ENCODE measurements at regions not wholly inside any gene's neighbourhood (a gene's known extent, or its start where the extent isn't known, plus 50 kb on each side); places are given as distances from the start of the nearest gene placed in this dataset.

- Histone ChIP-seq H3K9me3 (ENCODE audit: low read length) (no peaks in the 10 kb centered on the region), H3F3A (ENCODE audit: insufficient read depth, low read length, poor library complexity, severe bottlenecking) (no peaks in the 10 kb centered on the region)
- no peak for TF ChIP-seq MXI1 (conservative IDR thresholded peaks at IDR 0.05; ENCODE audit: poor library complexity, severe bottlenecking)
- no peak for TF ChIP-seq SMC3 (conservative IDR thresholded peaks at IDR 0.05; ENCODE audit: poor library complexity)
- no peak for TF ChIP-seq POLR2AphosphoS5 (IDR thresholded peaks at IDR 0.05)
- no peak for TF ChIP-seq CTCF (IDR thresholded peaks at IDR 0.05; ENCODE audit: poor library complexity, severe bottlenecking)
- TF ChIP-seq RAD21 (conservative IDR thresholded peaks at IDR 0.05), result no peak
These were observed 336.1 kb upstream of the THBS1 start for GRCh38 chr15:39244776-39245175.

GRCh38 chr15:39246523-39246922 is 334.4 kb upstream of the THBS1 start:
- no peaks in the 10 kb centered on the region for H3K36me3 ChIP-seq (ENCODE audit: insufficient read depth, low read length)
- no peak overlapping the region for H3K4me3 ChIP-seq (ENCODE audit: low read length)
- no peak overlapping the region for H3K9ac ChIP-seq (ENCODE audit: low read length)
- no peaks in the 10 kb centered on the region for H3K27me3 ChIP-seq (ENCODE audit: insufficient read depth, low read depth, low read length)
- H3K27ac ChIP-seq (ENCODE audit: low read length), result no peak overlapping the region
- no peak overlapping the region for H3K4me2 ChIP-seq (ENCODE audit: low read length)
- no peaks in the 10 kb centered on the region for H3K9me2 ChIP-seq (ENCODE audit: insufficient read depth, low read length)
- TF ChIP-seq TAF1 (IDR thresholded peaks at IDR 0.05; ENCODE audit: low read depth) (no peak), MXI1 (conservative IDR thresholded peaks at IDR 0.05; ENCODE audit: poor library complexity, severe bottlenecking) (no peak), EZH2 (IDR thresholded peaks at IDR 0.05; ENCODE audit: borderline replicate concordance, insufficient read depth, low read length, poor library complexity, severe bottlenecking) (no peak), POLR2AphosphoS5 (IDR thresholded peaks at IDR 0.05) (no peak), CTCF (IDR thresholded peaks at IDR 0.05; ENCODE audit: poor library complexity, severe bottlenecking) (no peak), SMC3 (conservative IDR thresholded peaks at IDR 0.05; ENCODE audit: poor library complexity) (no peak), RAD21 (conservative IDR thresholded peaks at IDR 0.05) (no peak), EP300 (conservative IDR thresholded peaks at IDR 0.05; ENCODE audit: poor library complexity, severe bottlenecking) (no peak), REST (IDR thresholded peaks at IDR 0.05; ENCODE audit: borderline replicate concordance) (no peak)
- no peaks in the 10 kb centered on the region for H3F3A ChIP-seq (ENCODE audit: insufficient read depth, low read length, poor library complexity, severe bottlenecking)
- H3K79me2 ChIP-seq (replicated peaks; ENCODE audit: insufficient read depth, low read length), result no peaks in the 10 kb centered on the region
- H2AFZ ChIP-seq (ENCODE audit: low read depth, low read length), result no peak overlapping the region
- H4K20me1 ChIP-seq (ENCODE audit: insufficient read depth), result no peaks in the 10 kb centered on the region
- no peaks in the 10 kb centered on the region for H3K9me3 ChIP-seq (ENCODE audit: low read length)

More at GRCh38 chr15:39244776-39245175, 336.1 kb upstream of the THBS1 start:
- H3K9me2 ChIP-seq (ENCODE audit: insufficient read depth, low read length), result no peaks in the 10 kb centered on the region
- no peak overlapping the region for H3K4me2 ChIP-seq (ENCODE audit: low read length)
- no peak overlapping the region for H3K9ac ChIP-seq (ENCODE audit: low read length)
- H4K20me1 ChIP-seq (ENCODE audit: insufficient read depth), result no peaks in the 10 kb centered on the region
- H2AFZ ChIP-seq (ENCODE audit: low read depth, low read length), result no peak overlapping the region
- H3K79me2 ChIP-seq (replicated peaks; ENCODE audit: insufficient read depth, low read length), result no peaks in the 10 kb centered on the region
- H3K4me3 ChIP-seq (ENCODE audit: low read length), result no peak overlapping the region
- no peak overlapping the region for H3K27ac ChIP-seq (ENCODE audit: low read length)
- no peaks in the 10 kb centered on the region for H3K27me3 ChIP-seq (ENCODE audit: insufficient read depth, low read depth, low read length)
- no peaks in the 10 kb centered on the region for H3K36me3 ChIP-seq (ENCODE audit: insufficient read depth, low read length)
